HG03354 (cell line): ENCODE measurements at regions not wholly inside any gene's neighbourhood (a gene's known extent, or its start where the extent isn't known, plus 50 kb on each side); places are given as distances from the start of the nearest gene placed in this dataset.

Source experiments
- ATAC-seq: cut with Tn5 transposase; IDR thresholded peaks from one replicate; pipeline ENCODE4 v1.9.1; 2021; ENCODE audit warnings: mild to moderate bottlenecking; ENCODE audit not compliant: unreplicated experiment, poor library complexity, severe bottlenecking

DNA sequence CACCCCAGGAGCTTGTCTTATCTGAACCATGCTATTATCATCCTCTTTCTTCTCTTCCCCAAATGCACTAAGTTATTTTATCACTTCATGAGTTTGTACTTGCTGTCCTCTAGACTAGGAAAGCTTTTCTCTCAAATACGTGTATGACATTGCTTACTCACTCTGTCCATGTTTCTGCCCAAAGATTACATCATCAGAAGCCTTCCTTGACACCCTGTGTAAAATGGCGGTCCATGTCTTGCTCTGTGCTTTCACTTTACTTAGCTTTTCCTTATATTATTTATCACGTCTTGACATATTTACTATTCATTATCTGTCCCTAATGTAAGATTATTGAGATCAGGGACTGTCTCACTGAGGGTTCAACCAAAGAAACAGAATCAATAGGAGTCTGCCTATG, 196.1 kb upstream of the ZEB2 start:
- no peak for ATAC-seq

- no peak for ATAC-seq
These were observed 193.5 kb upstream of the ZEB2 start for GRCh38 chr2:144713410-144713809.

DNA sequence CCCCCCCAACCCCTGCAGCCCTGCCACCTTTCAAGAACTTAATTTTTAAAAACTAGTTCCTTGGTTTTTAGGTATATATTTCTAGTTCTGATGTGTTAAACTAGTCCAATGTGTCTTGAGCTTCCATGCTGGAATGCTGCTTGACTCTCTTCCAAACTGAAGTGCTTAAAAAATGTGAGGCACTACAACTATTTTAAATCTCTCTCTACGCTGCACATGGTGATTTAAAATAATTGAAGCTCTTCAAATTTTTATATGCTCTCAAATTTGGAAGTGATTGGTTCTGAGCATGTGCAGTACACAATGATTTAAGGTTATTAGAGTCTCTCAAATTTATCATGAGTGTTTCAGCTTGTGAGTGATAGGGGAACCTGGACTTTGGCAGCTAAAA, 192.6 kb upstream of the ZEB2 start:
- no peak for ATAC-seq

DNA sequence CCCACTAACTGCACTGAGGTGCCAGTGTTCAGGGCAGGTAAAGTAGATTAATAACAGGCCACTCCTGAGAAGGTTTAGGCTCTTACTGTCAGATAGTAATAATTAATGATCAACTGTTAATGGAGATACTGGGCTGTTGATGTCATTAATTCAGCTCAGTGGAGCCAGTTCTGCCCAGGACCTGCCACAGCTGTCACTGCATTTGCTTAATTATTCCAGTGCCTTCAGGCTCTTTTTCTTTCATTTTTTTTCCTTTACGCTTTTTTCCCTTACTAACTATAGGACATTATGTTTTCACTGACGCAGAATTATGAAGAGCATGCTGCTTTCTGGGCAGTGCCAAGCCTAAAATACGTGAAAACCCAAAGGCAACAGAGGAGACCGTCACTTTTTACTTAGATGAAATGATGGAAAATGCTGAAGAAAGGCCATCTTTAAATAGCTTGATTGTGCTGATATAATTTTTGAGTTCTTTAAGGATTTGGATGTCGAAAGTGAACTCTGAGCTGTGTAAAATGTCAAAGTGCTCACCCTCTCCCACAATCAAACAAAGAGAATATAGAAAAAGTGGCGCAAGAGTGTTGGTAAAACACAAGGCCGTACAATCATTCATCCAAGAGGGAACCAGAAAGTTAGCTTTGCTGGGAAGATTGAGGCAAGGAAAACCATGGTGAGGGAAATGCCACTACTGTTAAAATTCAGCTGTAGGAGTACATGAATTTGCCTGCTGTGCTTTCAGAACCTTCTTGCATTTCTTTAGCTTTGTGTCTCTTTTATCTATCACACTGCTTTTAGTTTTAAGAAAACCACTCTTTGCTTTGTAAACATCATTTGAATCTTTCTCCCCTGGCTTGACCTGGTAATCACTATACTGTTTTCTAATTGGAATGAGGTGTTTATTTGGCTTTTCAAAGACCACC, 192.0 kb upstream of the ZEB2 start:
- ATAC-seq: no peak

DNA sequence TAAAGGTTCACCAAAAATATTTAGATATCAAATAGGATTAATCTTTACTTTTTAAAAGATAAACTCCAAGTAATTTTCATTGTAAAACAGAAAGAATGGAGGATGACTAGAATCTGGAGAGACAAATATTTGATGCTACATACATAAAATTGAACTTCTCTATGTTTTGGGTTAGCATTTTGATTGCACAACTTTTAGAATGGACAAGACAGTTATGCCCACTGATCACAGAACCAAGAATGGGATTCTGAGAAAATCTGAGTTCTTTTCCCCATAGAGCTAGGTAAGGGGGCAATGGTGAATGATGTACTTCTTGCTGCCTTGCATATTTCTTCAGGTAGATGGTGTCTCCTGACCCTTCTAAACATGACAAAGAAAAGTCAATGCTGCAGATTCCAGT, 191.2 kb upstream of the ZEB2 start:
- ATAC-seq: no peak

- no peak for ATAC-seq
These were observed 188.7 kb upstream of the ZEB2 start for GRCh38 chr2:144708626-144709025.

GRCh38 chr2:144707736-144708326, 187.9 kb upstream of the ZEB2 start:
- ATAC-seq: no peak

GRCh38 chr2:144706647-144707046, 186.7 kb upstream of the ZEB2 start:
- ATAC-seq: no peak

- ATAC-seq: no peak
These were observed 185.7 kb upstream of the ZEB2 start for GRCh38 chr2:144705328-144706245.

DNA sequence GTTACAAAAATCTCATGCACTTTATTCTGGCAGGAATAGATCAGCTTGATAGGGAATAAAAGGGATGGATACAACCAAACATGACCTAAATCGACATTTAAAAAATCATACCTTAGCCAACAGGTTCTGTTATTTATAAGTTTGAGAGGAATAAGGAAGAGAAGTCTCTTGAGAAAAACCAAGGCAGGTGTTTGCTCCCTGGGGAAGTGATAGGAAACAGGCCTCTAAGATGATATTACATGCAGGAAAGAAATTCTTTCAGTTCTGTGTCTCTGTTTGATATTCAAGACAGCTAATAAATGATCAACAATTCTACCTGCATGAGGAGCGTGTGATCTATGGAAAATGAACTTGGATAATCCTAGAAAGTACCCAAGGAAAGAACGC, 184.8 kb upstream of the ZEB2 start:
- ATAC-seq: no peak

DNA sequence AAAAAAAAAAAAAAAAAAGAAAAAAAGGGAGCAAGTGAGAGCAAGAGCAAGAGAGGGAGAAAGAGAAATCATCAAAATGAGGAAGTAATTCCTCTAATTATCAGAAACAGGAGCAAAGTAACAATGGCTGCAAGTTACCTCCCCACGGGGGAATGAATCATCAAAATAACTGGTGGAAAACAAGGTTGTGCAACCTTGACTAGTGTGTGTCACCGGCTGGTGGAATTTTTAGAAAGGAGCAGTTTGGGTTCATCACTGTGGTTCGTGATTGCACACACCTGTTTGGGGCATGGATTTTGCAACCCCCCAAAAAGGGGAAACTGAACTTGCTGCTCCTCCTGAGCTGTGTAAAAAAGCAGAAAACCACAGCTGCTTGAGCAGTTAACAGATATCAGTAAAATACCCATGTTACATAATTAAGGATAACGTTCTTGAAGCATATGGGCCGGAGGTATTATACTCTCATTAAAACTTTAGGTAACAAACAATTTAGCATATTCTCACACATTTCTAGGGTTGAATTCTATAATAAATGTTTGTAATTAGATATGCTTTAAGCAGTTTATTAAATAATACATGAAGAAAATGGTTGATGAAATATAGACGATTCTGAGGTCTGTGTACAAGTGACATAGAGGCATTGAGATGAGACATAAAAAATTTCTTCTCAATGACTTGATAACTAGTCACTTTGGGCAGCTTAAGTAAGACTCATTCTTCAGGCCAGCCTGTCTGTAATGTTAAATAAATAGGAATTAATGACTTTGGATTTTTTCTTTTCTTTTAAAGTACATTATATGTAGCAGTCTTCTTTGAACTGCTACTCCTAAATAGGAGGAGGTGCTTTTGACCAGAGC, 184.2 kb upstream of the ZEB2 start:
- ATAC-seq: peak; percentile 64

DNA sequence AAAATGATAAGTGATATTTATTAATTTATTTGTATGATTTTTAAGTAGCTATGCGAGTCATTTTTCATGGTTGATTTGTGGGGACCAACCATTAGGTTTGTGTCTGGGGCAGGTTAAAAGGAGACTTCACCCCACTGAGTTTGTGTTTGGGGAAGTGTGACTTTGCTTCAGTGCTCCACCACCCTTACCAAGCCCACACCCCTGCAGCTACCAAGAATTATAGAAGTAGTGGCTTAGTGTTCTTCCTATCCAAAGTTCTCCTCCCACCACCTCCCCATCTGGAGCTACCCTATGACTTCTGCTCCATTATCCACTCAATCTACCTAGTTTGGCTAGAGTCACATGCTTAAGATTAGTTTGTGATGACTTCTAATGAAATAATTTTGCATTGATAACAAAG, 182.1 kb upstream of the ZEB2 start:
- ATAC-seq: no peak

DNA sequence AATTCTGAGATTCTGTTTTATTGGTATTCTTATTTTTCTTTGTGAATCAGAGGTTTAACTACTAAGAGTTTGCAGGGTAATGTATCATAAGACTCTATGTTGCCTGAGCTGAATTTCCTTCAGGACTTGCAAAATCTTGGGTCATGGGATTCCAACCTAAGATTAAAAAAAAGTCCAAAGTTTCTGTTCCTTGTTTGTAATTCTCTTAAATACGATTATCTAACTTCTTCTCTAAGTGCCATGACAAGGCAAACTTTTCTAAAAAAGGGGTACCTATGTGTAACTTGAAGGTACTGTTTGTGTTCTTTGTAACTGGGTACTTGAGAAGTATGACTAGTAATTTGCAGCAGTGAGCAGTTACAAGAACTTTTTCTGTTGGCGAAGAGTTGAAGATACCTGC, 181.3 kb upstream of the ZEB2 start:
- ATAC-seq: no peak

DNA sequence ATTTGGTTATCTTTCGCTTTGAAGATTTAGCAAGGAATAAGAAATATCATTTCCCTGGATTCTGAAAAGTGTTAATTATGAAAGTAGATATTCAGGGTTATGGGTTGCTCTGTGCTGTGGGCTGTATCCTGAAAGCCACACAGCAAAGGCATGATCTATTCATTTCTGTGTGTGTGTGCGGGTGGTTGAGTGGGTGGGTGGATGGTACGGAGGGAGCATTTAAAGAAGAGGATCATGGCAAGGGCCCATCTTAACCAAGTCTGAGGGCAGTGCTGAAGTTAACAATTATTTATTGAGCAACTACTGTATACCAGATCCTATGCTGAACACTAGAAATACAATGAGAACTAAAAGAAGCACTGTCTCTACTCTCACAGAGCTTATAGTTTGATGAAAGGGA, 178.2 kb upstream of the ZEB2 start:
- ATAC-seq: no peak

DNA sequence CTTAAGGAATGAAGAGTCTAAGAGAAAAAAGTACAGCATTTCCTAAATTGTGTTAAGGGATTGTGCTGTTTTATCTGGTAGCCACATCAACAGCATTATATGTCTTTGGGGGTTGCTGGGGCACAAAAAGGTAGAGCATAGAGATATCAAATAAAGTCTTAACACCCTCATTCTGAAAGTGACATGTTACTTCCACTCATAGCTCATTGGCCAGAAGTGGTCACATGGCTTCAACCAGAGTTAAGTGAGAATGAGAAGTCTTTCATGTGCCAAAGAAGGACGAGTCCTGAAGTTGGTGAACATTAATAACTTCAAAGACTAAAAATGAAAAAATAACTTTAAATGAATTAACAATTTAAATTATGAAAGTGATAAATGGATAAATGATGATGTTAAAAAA, 175.7 kb upstream of the ZEB2 start:
- no peak for ATAC-seq

DNA sequence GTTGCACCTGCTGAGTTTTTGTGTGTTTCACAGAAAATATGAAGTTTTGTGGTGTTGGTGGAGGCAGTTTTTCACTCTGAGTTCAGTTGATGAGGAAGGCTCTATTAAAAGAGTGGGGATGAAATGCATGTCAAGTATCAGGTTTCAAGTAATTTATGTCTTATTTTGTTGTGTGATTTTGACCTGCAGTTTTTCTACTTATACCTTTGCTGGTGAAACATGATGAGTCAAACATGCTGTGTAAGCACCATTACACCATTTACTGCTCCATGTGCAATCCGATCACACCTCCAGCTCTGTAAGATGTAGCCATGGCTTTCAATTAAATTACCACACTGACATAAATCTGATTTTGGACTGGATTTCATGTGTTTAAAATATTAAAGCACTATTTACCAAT, 174.5 kb upstream of the ZEB2 start:
- ATAC-seq: no peak

- no peak for ATAC-seq
These were observed 173.3 kb upstream of the ZEB2 start for GRCh38 chr2:144693179-144693578.

- ATAC-seq: no peak
These were observed 172.7 kb upstream of the ZEB2 start for GRCh38 chr2:144692661-144693060.

GRCh38 chr2:144690771-144691170, 170.9 kb upstream of the ZEB2 start:
- no peak for ATAC-seq
